ENCODE measurements at regions not wholly inside any gene's neighbourhood (a gene's known extent, or its start where the extent isn't known, plus 50 kb on each side); places are given as distances from the start of the nearest gene placed in this dataset.
"Not testable (repeated sequence)": the region's sequence is repeated elsewhere in the genome, so short reads cannot be mapped to it uniquely, and the experiment has no call there.

- no peak overlapping the region for H3K27ac ChIP-seq
- H3K4me3 ChIP-seq, result no peak overlapping the region
Observed at GRCh38 chr3:155995525-155996370, 124.6 kb upstream of the KCNAB1 start.

GRCh38 chr3:155996882-155997281 lies 123.5 kb upstream of the KCNAB1 start:
- Histone ChIP-seq H3K27ac (no peak overlapping the region), H3K4me3 (no peak overlapping the region)

- not testable (repeated sequence) for H3K27ac ChIP-seq, H3K4me3 ChIP-seq
Observed at GRCh38 chr3:155998173-155998572, 122.2 kb upstream of the KCNAB1 start.

- no peak overlapping the region for H3K4me3 ChIP-seq
- H3K27ac ChIP-seq, result no peak overlapping the region
Observed at GRCh38 chr3:156005736-156006135, 114.6 kb upstream of the KCNAB1 start.

GRCh38 chr3:156010829-156011228 lies 109.5 kb upstream of the KCNAB1 start:
- Histone ChIP-seq H3K27ac (no peak overlapping the region), H3K4me3 (no peak overlapping the region)

- H3K27ac ChIP-seq, result no peak overlapping the region
- H3K4me3 ChIP-seq, result no peak overlapping the region
Observed at GRCh38 chr3:156014489-156014888, 105.9 kb upstream of the KCNAB1 start.

- Histone ChIP-seq H3K4me3 (no peak overlapping the region), H3K27ac (no peak overlapping the region)
Observed at GRCh38 chr3:156016902-156017301, 103.5 kb upstream of the KCNAB1 start.

GRCh38 chr3:156017352-156018030 lies 102.9 kb upstream of the KCNAB1 start:
- H3K27ac ChIP-seq, result no peak overlapping the region
- no peak overlapping the region for H3K4me3 ChIP-seq

- Histone ChIP-seq H3K4me3 (peak overlapping the region in 1 of 7 experiments; percentile 10), H3K27ac (peak overlapping the region in 3 of 21 experiments; percentile 4 to 58 (median 25))
Observed at GRCh38 chr3:156024904-156025533, 95.4 kb upstream of the KCNAB1 start.

- Histone ChIP-seq H3K27ac (no peak overlapping the region), H3K4me3 (no peak overlapping the region)
Observed at GRCh38 chr3:156029208-156029607, 91.2 kb upstream of the KCNAB1 start.

GRCh38 chr3:156030723-156031122 lies 89.7 kb upstream of the KCNAB1 start:
- Histone ChIP-seq H3K4me3 (no peak overlapping the region), H3K27ac (no peak overlapping the region)

- no peak overlapping the region for H3K4me3 ChIP-seq
Observed at GRCh38 chr3:156033428-156033827, 87.0 kb upstream of the KCNAB1 start.

GRCh38 chr3:156035158-156035557 lies 85.2 kb upstream of the KCNAB1 start:
- Histone ChIP-seq H3K27ac (no peak overlapping the region), H3K4me3 (no peak overlapping the region)

More at GRCh38 chr3:156033428-156033827, 87.0 kb upstream of the KCNAB1 start:
- H3K27ac ChIP-seq, result no peak overlapping the region

GRCh38 chr3:156036258-156037053 lies 83.9 kb upstream of the KCNAB1 start:
- H3K4me3 ChIP-seq, result no peak overlapping the region
- no peak overlapping the region for H3K27ac ChIP-seq

GRCh38 chr3:156037356-156037755 lies 83.0 kb upstream of the KCNAB1 start:
- H3K27ac ChIP-seq, result no peak overlapping the region
- H3K4me3 ChIP-seq, result no peak overlapping the region

GRCh38 chr3:156038869-156039268 lies 81.5 kb upstream of the KCNAB1 start:
- H3K27ac ChIP-seq, result no peak overlapping the region

GRCh38 chr3:156040041-156040440 lies 80.3 kb upstream of the KCNAB1 start:
- Histone ChIP-seq H3K4me3 (no peak overlapping the region), H3K27ac (no peak overlapping the region)

More at GRCh38 chr3:156038869-156039268, 81.5 kb upstream of the KCNAB1 start:
- H3K4me3 ChIP-seq, result no peak overlapping the region

GRCh38 chr3:156041216-156041841 lies 79.0 kb upstream of the KCNAB1 start:
- not testable (repeated sequence) for H3K4me3 ChIP-seq, H3K27ac ChIP-seq

- H3K4me3 ChIP-seq, H3K27ac ChIP-seq: not testable (repeated sequence)
Observed at GRCh38 chr3:156041856-156042255, 78.5 kb upstream of the KCNAB1 start.
